ENCODE measurements at regions not wholly inside any gene's neighbourhood (a gene's known extent, or its start where the extent isn't known, plus 50 kb on each side); places are given as distances from the start of the nearest gene placed in this dataset.

GRCh38 chr11:87970762-87971161 lies 204.5 kb downstream of the RAB38 start:
- no peak for DNase-seq (ENCODE audit: low read depth)
- Histone ChIP-seq H3K4me1 (ENCODE audit: control insufficient read depth, insufficient read depth, low read length) (peaks cover 13% of the 10 kb centered on the region), H3K9ac (ENCODE audit: low read length) (no peak overlapping the region), H3K9me3 (ENCODE audit: control insufficient read depth, low read length) (no peaks in the 10 kb centered on the region), H3K4me3 (ENCODE audit: low read length) (no peak overlapping the region), H3K27me3 (replicated peaks; ENCODE audit: control insufficient read depth, insufficient read depth, low read length) (no peaks in the 10 kb centered on the region), H3K36me3 (ENCODE audit: control insufficient read depth, insufficient read depth, low read length, severe bottlenecking) (no peaks in the 10 kb centered on the region)

DNA sequence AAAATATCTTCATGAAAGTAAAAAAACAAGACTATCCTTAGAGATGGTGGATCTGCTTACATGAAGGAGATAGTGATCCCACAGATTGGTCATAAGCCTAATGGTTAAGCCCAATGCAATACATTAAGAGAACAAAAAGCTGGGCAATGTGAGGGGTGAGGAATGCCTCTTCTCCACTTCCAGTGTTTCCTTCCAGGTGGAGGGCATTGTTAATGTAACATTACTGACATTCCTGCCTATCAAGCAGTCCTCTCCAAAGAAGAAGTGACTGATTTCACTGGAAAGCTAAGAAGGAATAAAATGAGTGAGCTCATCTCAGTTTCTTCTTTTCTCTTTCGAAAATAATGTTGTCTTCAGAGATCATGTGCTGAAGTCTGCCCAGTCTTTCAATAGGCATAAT lies 207.8 kb downstream of the RAB38 start:
- DNase-seq (ENCODE audit: low read depth), result no peak
- Histone ChIP-seq H3K27me3 (replicated peaks; ENCODE audit: control insufficient read depth, insufficient read depth, low read length) (no peaks in the 10 kb centered on the region), H3K4me3 (ENCODE audit: low read length) (no peak overlapping the region), H3K9ac (ENCODE audit: low read length) (no peak overlapping the region), H3K4me1 (ENCODE audit: control insufficient read depth, insufficient read depth, low read length) (peaks cover 13% of the 10 kb centered on the region), H3K9me3 (ENCODE audit: control insufficient read depth, low read length) (no peaks in the 10 kb centered on the region), H3K36me3 (ENCODE audit: control insufficient read depth, insufficient read depth, low read length, severe bottlenecking) (no peaks in the 10 kb centered on the region)

GRCh38 chr11:87966694-87967093 lies 208.5 kb downstream of the RAB38 start:
- peaks cover 14% of the 10 kb centered on the region for H3K4me1 ChIP-seq (ENCODE audit: control insufficient read depth, insufficient read depth, low read length)
- H3K27me3 ChIP-seq (replicated peaks; ENCODE audit: control insufficient read depth, insufficient read depth, low read length), result no peaks in the 10 kb centered on the region
- DNase-seq (ENCODE audit: low read depth), result no peak
- no peaks in the 10 kb centered on the region for H3K9me3 ChIP-seq (ENCODE audit: control insufficient read depth, low read length)
- no peak overlapping the region for H3K9ac ChIP-seq (ENCODE audit: low read length)
- no peaks in the 10 kb centered on the region for H3K36me3 ChIP-seq (ENCODE audit: control insufficient read depth, insufficient read depth, low read length, severe bottlenecking)
- H3K4me3 ChIP-seq (ENCODE audit: low read length), result no peak overlapping the region

DNA sequence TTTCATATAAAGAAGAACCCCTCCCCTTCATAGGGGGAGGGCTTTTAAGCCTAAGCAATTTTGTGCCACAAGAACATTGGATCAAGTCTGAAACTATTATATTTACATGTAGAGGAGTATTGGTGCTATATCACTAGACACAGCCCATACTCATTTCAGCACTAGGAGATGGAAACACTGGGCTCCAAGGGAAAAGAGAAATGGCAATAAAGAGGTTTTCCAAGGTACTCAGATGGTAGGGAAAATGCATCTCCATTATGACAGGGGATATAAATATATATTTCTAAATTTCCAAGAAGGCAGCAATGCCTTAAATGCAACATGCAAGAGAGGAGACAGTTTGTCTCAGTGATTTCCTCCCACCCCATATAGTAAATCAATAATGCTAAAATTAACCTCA lies 209.0 kb downstream of the RAB38 start:
- Histone ChIP-seq H3K9me3 (ENCODE audit: control insufficient read depth, low read length) (no peaks in the 10 kb centered on the region), H3K27me3 (replicated peaks; ENCODE audit: control insufficient read depth, insufficient read depth, low read length) (no peaks in the 10 kb centered on the region), H3K36me3 (ENCODE audit: control insufficient read depth, insufficient read depth, low read length, severe bottlenecking) (no peaks in the 10 kb centered on the region), H3K4me3 (ENCODE audit: low read length) (no peak overlapping the region), H3K4me1 (ENCODE audit: control insufficient read depth, insufficient read depth, low read length) (peaks cover 18% of the 10 kb centered on the region), H3K9ac (ENCODE audit: low read length) (no peak overlapping the region)
- DNase-seq (ENCODE audit: low read depth), result no peak

DNA sequence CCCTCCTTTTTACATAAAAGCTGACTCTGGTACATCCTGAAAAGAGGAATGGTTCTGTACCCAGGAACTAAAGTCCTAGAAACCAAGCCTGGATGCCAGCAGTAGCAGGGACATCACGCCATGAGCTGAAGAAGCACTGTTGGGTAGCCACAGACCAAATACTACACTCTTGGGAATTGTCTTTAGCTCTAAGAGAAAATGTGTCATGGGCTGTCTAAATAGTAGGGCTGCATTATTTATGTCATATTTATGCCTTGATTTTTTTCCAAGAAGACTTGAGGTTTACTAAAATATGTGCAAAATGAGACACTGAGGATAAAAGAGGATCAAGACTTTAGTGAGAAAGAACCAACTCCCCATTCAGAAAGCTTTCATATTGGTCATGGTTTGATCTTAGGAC lies 213.6 kb downstream of the RAB38 start:
- no peak for DNase-seq (ENCODE audit: low read depth)
- Histone ChIP-seq H3K9me3 (ENCODE audit: control insufficient read depth, low read length) (no peaks in the 10 kb centered on the region), H3K36me3 (ENCODE audit: control insufficient read depth, insufficient read depth, low read length, severe bottlenecking) (no peaks in the 10 kb centered on the region), H3K4me1 (ENCODE audit: control insufficient read depth, insufficient read depth, low read length) (peaks cover 12% of the 10 kb centered on the region), H3K9ac (ENCODE audit: low read length) (no peak overlapping the region), H3K4me3 (ENCODE audit: low read length) (no peak overlapping the region), H3K27me3 (replicated peaks; ENCODE audit: control insufficient read depth, insufficient read depth, low read length) (no peaks in the 10 kb centered on the region)

GRCh38 chr11:87957961-87958360 lies 217.3 kb downstream of the RAB38 start:
- no peaks in the 10 kb centered on the region for H3K9me3 ChIP-seq (ENCODE audit: control insufficient read depth, low read length)
- H3K36me3 ChIP-seq (ENCODE audit: control insufficient read depth, insufficient read depth, low read length, severe bottlenecking), result no peaks in the 10 kb centered on the region
- no peak for DNase-seq (ENCODE audit: low read depth)
- H3K4me1 ChIP-seq (ENCODE audit: control insufficient read depth, insufficient read depth, low read length), result peaks cover 10% of the 10 kb centered on the region
- no peak overlapping the region for H3K4me3 ChIP-seq (ENCODE audit: low read length)
- no peaks in the 10 kb centered on the region for H3K27me3 ChIP-seq (replicated peaks; ENCODE audit: control insufficient read depth, insufficient read depth, low read length)
- no peak overlapping the region for H3K9ac ChIP-seq (ENCODE audit: low read length)

DNA sequence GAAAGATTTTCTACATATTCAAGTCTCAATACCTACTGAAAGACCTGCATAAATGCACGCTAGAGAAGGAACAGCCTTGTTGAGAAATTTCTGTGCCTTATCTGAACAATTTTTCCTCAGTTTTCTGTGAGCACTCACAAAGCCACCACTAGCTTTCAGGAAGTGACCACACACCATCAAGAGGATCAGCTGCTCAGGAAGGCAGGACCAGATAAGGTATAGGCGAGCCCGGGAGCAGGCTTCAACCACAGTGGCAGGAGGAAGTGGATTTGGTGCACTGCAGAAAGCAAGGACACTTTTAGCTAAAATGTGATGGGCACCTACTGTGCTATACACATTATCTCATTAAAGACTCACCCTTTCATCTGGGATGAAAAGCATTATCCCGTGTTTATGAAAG lies 220.8 kb downstream of the RAB38 start:
- H3K4me1 ChIP-seq (ENCODE audit: control insufficient read depth, insufficient read depth, low read length), result no peaks in the 10 kb centered on the region
- no peaks in the 10 kb centered on the region for H3K36me3 ChIP-seq (ENCODE audit: control insufficient read depth, insufficient read depth, low read length, severe bottlenecking)
- no peak for DNase-seq (ENCODE audit: low read depth)
- H3K27me3 ChIP-seq (replicated peaks; ENCODE audit: control insufficient read depth, insufficient read depth, low read length), result no peaks in the 10 kb centered on the region
- H3K9ac ChIP-seq (ENCODE audit: low read length), result no peak overlapping the region
- H3K4me3 ChIP-seq (ENCODE audit: low read length), result no peak overlapping the region
- no peaks in the 10 kb centered on the region for H3K9me3 ChIP-seq (ENCODE audit: control insufficient read depth, low read length)

DNA sequence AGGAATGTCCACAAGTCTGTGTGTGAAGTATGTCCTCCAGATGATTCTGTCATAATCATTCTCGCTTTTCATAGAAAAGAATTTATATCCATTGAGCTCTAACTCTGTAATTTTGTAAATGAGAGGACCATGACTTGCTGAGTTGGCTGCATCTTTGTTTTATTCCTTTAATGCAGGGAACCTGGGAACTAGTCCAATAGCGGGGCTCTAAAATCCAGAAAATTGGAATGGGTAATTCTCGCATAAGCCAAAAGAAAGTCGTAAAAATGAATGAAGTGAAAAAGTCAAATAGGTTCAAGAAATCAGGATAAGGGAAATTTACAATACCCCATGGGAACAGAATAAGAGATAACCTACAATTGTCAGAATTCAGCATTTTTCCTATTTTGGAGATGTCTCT lies 232.5 kb downstream of the RAB38 start:
- no peak overlapping the region for H3K9ac ChIP-seq (ENCODE audit: low read length)
- no peaks in the 10 kb centered on the region for H3K36me3 ChIP-seq (ENCODE audit: control insufficient read depth, insufficient read depth, low read length, severe bottlenecking)
- DNase-seq (ENCODE audit: low read depth), result no peak
- H3K9me3 ChIP-seq (ENCODE audit: control insufficient read depth, low read length), result no peaks in the 10 kb centered on the region
- no peaks in the 10 kb centered on the region for H3K4me1 ChIP-seq (ENCODE audit: control insufficient read depth, insufficient read depth, low read length)
- H3K4me3 ChIP-seq (ENCODE audit: low read length), result no peak overlapping the region
- H3K27me3 ChIP-seq (replicated peaks; ENCODE audit: control insufficient read depth, insufficient read depth, low read length), result peaks cover 3% of the 10 kb centered on the region

DNA sequence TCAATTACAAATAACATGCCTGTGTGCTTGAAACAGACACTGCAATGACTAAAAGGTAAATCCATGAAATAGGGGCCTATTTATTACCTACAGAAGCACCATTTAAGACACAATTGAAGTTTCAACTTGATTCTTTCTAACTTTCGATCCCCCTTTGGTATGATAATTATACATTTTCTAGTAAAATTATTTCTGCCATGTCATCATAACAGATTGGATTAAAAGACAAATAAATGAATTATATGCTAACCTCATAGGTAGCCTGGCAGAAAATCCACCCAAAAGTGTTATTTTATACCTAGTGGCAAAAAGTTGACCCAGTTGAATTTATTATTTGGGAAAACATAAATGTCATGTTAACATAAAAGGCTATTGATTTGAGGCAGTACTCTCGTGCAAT lies 241.1 kb downstream of the RAB38 start:
- Histone ChIP-seq H3K27me3 (replicated peaks; ENCODE audit: control insufficient read depth, insufficient read depth, low read length) (no peaks in the 10 kb centered on the region), H3K9me3 (ENCODE audit: control insufficient read depth, low read length) (no peaks in the 10 kb centered on the region), H3K4me1 (ENCODE audit: control insufficient read depth, insufficient read depth, low read length) (no peaks in the 10 kb centered on the region), H3K9ac (ENCODE audit: low read length) (no peak overlapping the region), H3K36me3 (ENCODE audit: control insufficient read depth, insufficient read depth, low read length, severe bottlenecking) (no peaks in the 10 kb centered on the region), H3K4me3 (ENCODE audit: low read length) (no peak overlapping the region)
- no peak for DNase-seq (ENCODE audit: low read depth)

DNA sequence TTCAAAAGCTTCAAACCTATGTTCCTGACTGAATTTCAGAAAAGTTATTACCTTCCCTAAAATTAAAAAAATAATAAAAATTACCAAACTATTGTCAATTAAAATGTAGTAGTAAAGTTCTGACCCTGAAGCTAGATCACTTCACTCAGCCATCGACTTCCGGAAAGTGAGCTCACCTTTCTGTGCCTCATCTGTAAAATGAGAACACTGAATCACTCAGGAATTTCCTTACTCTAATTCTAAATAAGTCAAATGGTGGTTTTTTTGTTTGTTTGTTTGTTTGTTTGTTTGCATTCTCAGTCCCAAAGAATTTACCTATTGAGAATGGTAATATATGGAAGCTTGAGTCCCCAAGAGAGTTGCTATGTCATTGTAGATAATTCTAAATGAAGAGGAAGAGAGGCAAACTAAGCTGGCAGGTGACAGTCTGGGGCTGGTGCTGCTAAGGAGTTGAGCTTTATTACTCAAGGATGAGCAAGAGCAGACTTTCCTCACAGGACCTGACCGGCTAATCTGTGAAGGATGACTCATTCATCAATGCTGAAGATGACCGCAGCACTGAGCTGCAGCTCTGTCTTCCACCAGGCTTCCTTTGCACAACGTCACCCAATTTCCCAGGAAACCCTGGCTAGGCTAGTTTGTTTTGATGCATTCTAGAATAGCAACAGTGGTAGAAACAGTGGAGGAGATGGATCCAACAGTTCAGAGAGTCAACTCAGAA lies 248.8 kb downstream of the RAB38 start:
- Histone ChIP-seq H3K27me3 (replicated peaks; ENCODE audit: control insufficient read depth, insufficient read depth, low read length) (no peaks in the 10 kb centered on the region), H3K4me1 (ENCODE audit: control insufficient read depth, insufficient read depth, low read length) (no peaks in the 10 kb centered on the region), H3K9ac (ENCODE audit: low read length) (no peak overlapping the region), H3K9me3 (ENCODE audit: control insufficient read depth, low read length) (no peaks in the 10 kb centered on the region), H3K36me3 (ENCODE audit: control insufficient read depth, insufficient read depth, low read length, severe bottlenecking) (no peaks in the 10 kb centered on the region), H3K4me3 (ENCODE audit: low read length) (no peak overlapping the region)
- peak; percentile 30 for DNase-seq (ENCODE audit: low read depth)

DNA sequence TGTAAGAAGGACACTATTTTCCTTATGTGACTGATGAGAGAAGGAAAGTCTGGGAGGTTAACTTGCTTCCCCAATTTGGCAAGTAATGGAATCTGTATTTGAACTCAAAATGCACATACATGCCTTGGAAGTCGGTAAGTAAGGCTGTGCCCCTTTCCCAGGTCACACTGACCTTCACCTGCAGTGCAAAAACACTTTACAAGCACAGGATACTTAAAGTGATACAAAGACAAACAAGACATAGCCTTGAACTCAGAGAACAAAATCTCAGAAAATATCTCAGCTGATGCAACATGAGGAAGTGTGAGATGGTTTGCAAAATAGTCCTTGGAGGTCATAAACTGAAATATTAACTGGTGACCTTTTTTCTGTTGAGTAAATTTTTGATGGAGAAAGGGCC lies 251.1 kb downstream of the RAB38 start:
- H3K9me3 ChIP-seq (ENCODE audit: control insufficient read depth, low read length), result no peaks in the 10 kb centered on the region

GRCh38 chr11:87917111-87917510 lies 258.1 kb downstream of the RAB38 start:
- Histone ChIP-seq H3K9me3 (ENCODE audit: control insufficient read depth, low read length) (no peaks in the 10 kb centered on the region), H3K4me3 (ENCODE audit: low read length) (no peak overlapping the region)
- no peak for DNase-seq (ENCODE audit: low read depth)

More for the DNA sequence above, 251.1 kb downstream of the RAB38 start:
- Histone ChIP-seq H3K9ac (ENCODE audit: low read length) (no peak overlapping the region), H3K27me3 (replicated peaks; ENCODE audit: control insufficient read depth, insufficient read depth, low read length) (no peaks in the 10 kb centered on the region), H3K4me3 (ENCODE audit: low read length) (no peak overlapping the region), H3K4me1 (ENCODE audit: control insufficient read depth, insufficient read depth, low read length) (no peaks in the 10 kb centered on the region), H3K36me3 (ENCODE audit: control insufficient read depth, insufficient read depth, low read length, severe bottlenecking) (no peaks in the 10 kb centered on the region)
- no peak for DNase-seq (ENCODE audit: low read depth)

More at GRCh38 chr11:87917111-87917510, 258.1 kb downstream of the RAB38 start:
- H3K36me3 ChIP-seq (ENCODE audit: control insufficient read depth, insufficient read depth, low read length, severe bottlenecking), result no peaks in the 10 kb centered on the region
- H3K27me3 ChIP-seq (replicated peaks; ENCODE audit: control insufficient read depth, insufficient read depth, low read length), result no peaks in the 10 kb centered on the region
- no peak overlapping the region for H3K9ac ChIP-seq (ENCODE audit: low read length)
- no peaks in the 10 kb centered on the region for H3K4me1 ChIP-seq (ENCODE audit: control insufficient read depth, insufficient read depth, low read length)

Data from adipocyte (in vitro differentiated cells).